HL-60 (cell line): ENCODE measurements at regions not wholly inside any gene's neighbourhood (a gene's known extent, or its start where the extent isn't known, plus 50 kb on each side); places are given as distances from the start of the nearest gene placed in this dataset.

Source experiments
- GABPA ChIP-seq: IDR thresholded peaks from 2 replicates; pipeline ENCODE4 v1.6.1; 2012; ENCODE audit warnings: low read depth
- POLR2AphosphoS5 ChIP-seq: IDR thresholded peaks from 2 replicates; pipeline ENCODE4 v1.6.1; 2012; ENCODE audit warnings: low read depth
- TF ChIP-seq, protein P1 (sequence below): IDR thresholded peaks from 2 replicates; pipeline ENCODE4 v1.6.1; 2012; ENCODE audit warnings: low read depth; ENCODE audit not compliant: insufficient replicate concordance
- TF ChIP-seq, protein P2 (sequence below): IDR thresholded peaks from one replicate; pipeline ENCODE4 v1.5.1; 2011; ENCODE audit warnings: low read length, control low read depth, inconsistent platforms; ENCODE audit not compliant: insufficient read depth

DNA sequence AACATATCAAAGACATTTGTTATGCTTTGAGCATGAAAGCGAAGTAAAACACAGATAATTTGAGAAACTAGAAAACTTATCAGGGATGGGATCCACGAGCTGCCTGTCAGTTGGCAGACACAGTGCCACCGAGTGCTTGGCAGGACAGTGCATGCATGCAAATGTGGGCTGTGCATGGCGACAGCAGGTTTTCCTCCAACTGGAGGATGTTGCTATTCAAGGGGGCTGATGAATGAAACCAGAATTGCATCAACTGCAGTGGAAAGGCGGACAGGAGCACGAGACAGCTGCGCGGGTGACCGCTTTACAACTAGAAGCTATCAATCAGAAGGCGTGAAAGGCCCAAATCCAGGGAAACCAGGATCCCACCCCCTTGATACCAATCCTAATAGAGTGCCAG, 244.3 kb downstream of the NR2F2 start:
- TF ChIP-seq, protein P1, sequence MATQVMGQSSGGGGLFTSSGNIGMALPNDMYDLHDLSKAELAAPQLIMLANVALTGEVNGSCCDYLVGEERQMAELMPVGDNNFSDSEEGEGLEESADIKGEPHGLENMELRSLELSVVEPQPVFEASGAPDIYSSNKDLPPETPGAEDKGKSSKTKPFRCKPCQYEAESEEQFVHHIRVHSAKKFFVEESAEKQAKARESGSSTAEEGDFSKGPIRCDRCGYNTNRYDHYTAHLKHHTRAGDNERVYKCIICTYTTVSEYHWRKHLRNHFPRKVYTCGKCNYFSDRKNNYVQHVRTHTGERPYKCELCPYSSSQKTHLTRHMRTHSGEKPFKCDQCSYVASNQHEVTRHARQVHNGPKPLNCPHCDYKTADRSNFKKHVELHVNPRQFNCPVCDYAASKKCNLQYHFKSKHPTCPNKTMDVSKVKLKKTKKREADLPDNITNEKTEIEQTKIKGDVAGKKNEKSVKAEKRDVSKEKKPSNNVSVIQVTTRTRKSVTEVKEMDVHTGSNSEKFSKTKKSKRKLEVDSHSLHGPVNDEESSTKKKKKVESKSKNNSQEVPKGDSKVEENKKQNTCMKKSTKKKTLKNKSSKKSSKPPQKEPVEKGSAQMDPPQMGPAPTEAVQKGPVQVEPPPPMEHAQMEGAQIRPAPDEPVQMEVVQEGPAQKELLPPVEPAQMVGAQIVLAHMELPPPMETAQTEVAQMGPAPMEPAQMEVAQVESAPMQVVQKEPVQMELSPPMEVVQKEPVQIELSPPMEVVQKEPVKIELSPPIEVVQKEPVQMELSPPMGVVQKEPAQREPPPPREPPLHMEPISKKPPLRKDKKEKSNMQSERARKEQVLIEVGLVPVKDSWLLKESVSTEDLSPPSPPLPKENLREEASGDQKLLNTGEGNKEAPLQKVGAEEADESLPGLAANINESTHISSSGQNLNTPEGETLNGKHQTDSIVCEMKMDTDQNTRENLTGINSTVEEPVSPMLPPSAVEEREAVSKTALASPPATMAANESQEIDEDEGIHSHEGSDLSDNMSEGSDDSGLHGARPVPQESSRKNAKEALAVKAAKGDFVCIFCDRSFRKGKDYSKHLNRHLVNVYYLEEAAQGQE = no peak
- TF ChIP-seq, protein P2, sequence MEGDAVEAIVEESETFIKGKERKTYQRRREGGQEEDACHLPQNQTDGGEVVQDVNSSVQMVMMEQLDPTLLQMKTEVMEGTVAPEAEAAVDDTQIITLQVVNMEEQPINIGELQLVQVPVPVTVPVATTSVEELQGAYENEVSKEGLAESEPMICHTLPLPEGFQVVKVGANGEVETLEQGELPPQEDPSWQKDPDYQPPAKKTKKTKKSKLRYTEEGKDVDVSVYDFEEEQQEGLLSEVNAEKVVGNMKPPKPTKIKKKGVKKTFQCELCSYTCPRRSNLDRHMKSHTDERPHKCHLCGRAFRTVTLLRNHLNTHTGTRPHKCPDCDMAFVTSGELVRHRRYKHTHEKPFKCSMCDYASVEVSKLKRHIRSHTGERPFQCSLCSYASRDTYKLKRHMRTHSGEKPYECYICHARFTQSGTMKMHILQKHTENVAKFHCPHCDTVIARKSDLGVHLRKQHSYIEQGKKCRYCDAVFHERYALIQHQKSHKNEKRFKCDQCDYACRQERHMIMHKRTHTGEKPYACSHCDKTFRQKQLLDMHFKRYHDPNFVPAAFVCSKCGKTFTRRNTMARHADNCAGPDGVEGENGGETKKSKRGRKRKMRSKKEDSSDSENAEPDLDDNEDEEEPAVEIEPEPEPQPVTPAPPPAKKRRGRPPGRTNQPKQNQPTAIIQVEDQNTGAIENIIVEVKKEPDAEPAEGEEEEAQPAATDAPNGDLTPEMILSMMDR = no peak
- TF ChIP-seq POLR2AphosphoS5 (no peak), GABPA (no peak)
